OCI-LY7 (cell line): ENCODE measurements at regions not wholly inside any gene's neighbourhood (a gene's known extent, or its start where the extent isn't known, plus 50 kb on each side); places are given as distances from the start of the nearest gene placed in this dataset.

Experiments used
- EZH2phosphoT487 ChIP-seq: fragments of 200-600 bp; sonication (generic); IDR thresholded peaks from 2 replicates; pipeline ENCODE4 v1.6.1; 2018; ENCODE audit warnings: low read depth, borderline replicate concordance, mild to moderate bottlenecking, mixed run types, antibody characterized with exemption, low read length, moderate library complexity, mixed read lengths
- TF ChIP-seq, protein P1 (sequence below): fragments of 200-600 bp; sonication (generic); conservative IDR thresholded peaks from 2 replicates; pipeline ENCODE4 v1.5.1; 2014; ENCODE audit warnings: mild to moderate bottlenecking, antibody characterized with exemption, low read length, moderate library complexity, mixed read lengths

DNA sequence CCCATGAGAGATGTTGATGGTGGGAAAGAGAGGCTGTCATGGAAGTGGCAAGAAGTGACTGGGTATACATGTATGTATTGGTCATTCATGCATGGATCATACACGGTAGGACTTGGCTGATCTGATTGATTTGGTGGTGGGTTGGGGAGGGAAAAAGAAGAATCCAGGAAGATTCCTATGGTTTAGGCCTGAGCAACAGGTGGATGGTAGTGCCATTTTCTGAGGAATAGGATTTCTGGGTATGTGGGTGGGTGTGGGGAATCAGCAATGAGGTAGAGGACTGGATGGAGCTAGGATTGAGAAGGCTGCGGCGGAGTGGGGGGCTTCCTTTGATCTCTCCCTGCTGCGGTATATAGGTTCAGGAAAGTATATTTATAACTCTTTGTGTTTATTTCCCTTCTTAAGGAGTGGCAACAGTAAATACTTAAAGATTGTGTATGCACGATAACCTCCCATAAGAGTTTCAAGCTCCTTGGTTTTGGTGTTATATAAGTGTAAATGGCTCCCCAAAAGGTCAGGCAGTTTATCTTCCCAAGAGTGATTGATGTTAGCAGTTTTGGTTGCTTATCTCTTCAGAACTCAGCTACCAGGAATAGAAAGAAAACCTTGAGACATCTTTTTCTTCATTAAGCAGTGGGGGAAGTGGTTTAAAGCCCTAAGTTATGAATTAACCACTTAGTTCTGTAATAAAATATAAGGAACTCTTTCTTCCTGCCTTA lies 100.1 kb downstream of the LSMEM1 start:
- TF ChIP-seq, protein P1, sequence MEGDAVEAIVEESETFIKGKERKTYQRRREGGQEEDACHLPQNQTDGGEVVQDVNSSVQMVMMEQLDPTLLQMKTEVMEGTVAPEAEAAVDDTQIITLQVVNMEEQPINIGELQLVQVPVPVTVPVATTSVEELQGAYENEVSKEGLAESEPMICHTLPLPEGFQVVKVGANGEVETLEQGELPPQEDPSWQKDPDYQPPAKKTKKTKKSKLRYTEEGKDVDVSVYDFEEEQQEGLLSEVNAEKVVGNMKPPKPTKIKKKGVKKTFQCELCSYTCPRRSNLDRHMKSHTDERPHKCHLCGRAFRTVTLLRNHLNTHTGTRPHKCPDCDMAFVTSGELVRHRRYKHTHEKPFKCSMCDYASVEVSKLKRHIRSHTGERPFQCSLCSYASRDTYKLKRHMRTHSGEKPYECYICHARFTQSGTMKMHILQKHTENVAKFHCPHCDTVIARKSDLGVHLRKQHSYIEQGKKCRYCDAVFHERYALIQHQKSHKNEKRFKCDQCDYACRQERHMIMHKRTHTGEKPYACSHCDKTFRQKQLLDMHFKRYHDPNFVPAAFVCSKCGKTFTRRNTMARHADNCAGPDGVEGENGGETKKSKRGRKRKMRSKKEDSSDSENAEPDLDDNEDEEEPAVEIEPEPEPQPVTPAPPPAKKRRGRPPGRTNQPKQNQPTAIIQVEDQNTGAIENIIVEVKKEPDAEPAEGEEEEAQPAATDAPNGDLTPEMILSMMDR, result no peak
- no peak for TF ChIP-seq EZH2phosphoT487
